ENCODE measurements at regions not wholly inside any gene's neighbourhood (a gene's known extent, or its start where the extent isn't known, plus 50 kb on each side); places are given as distances from the start of the nearest gene placed in this dataset.

GRCh38 chr2:60070196-60070595 is 483.3 kb downstream of the BCL11A start:
- CTCF ChIA-PET, result no interaction called here
- no peaks in the 10 kb centered on the region for H3K36me3 ChIP-seq (ENCODE audit: insufficient read depth, low read length)
- DNase-seq (no peak), ATAC-seq (ENCODE audit: poor library complexity) (no peak)
- H3K9me3 ChIP-seq (ENCODE audit: control insufficient read depth in 1 of 2, insufficient read depth in 1 of 2, low read length in 2 of 2), result no peaks in the 10 kb centered on the region
- Mint-ChIP-seq H3K4me3 (no peak overlapping the region), H3K27ac (no peak overlapping the region), H3K4me1 (ENCODE audit: low read depth) (no peaks in the 10 kb centered on the region), H3K36me3 (ENCODE audit: low read depth) (no peaks in the 10 kb centered on the region), H3K27me3 (no peaks in the 10 kb centered on the region), H3K9me3 (no peaks in the 10 kb centered on the region)
- POLR2A ChIA-PET, result no interaction called here
- no peak overlapping the region for H3K27ac ChIP-seq (ENCODE audit: low read depth in 1 of 2, low read length in 2 of 2)
- H3K4me1 ChIP-seq (ENCODE audit: insufficient read depth, low read length), result no peaks in the 10 kb centered on the region
- intact Hi-C loops (cut with DNase I, micrococcal nuclease), result no loop called here
- no peak for TF ChIP-seq CTCF (IDR thresholded peaks at IDR 0.05)
- H3K27me3 ChIP-seq (ENCODE audit: control insufficient read depth in 1 of 2, insufficient read depth in 2 of 2, low read length in 2 of 2), result no peaks in the 10 kb centered on the region
- H3K4me3 ChIP-seq (ENCODE audit: low read length), result no peak overlapping the region

GRCh38 chr2:60068755-60069154 is 484.7 kb downstream of the BCL11A start:
- no peak for TF ChIP-seq CTCF (IDR thresholded peaks at IDR 0.05)
- CTCF ChIA-PET, result no interaction called here
- Mint-ChIP-seq H3K4me1 (ENCODE audit: low read depth) (no peaks in the 10 kb centered on the region), H3K9me3 (no peaks in the 10 kb centered on the region), H3K36me3 (ENCODE audit: low read depth) (no peaks in the 10 kb centered on the region), H3K27ac (no peak overlapping the region), H3K4me3 (no peak overlapping the region), H3K27me3 (no peaks in the 10 kb centered on the region)
- Histone ChIP-seq H3K9me3 (ENCODE audit: control insufficient read depth in 1 of 2, insufficient read depth in 1 of 2, low read length in 2 of 2) (no peaks in the 10 kb centered on the region), H3K4me1 (ENCODE audit: insufficient read depth, low read length) (no peaks in the 10 kb centered on the region), H3K27me3 (ENCODE audit: control insufficient read depth in 1 of 2, insufficient read depth in 2 of 2, low read length in 2 of 2) (no peaks in the 10 kb centered on the region), H3K4me3 (ENCODE audit: low read length) (no peak overlapping the region), H3K27ac (ENCODE audit: low read depth in 1 of 2, low read length in 2 of 2) (no peak overlapping the region), H3K36me3 (ENCODE audit: insufficient read depth, low read length) (no peaks in the 10 kb centered on the region)
- POLR2A ChIA-PET, result interaction anchor here (0.6 kb wide), 1 partner anchor 122 kb away, joined by 3 read pairs; no protein-coding TSS in a partner anchor
- ATAC-seq (ENCODE audit: poor library complexity) (no peak), DNase-seq (no peak)
- intact Hi-C loops (cut with DNase I, micrococcal nuclease), result no loop called here

- ATAC-seq (ENCODE audit: poor library complexity), result no peak
These were observed 486.4 kb downstream of the BCL11A start for GRCh38 chr2:60067006-60067405.

More at GRCh38 chr2:60067006-60067405, 486.4 kb downstream of the BCL11A start:
- Mint-ChIP-seq H3K27ac (no peak overlapping the region), H3K4me1 (ENCODE audit: low read depth) (no peaks in the 10 kb centered on the region), H3K36me3 (ENCODE audit: low read depth) (no peaks in the 10 kb centered on the region), H3K9me3 (no peaks in the 10 kb centered on the region), H3K4me3 (no peak overlapping the region), H3K27me3 (no peaks in the 10 kb centered on the region)
- Histone ChIP-seq H3K4me1 (ENCODE audit: insufficient read depth, low read length) (no peaks in the 10 kb centered on the region), H3K27ac (ENCODE audit: low read depth in 1 of 2, low read length in 2 of 2) (no peak overlapping the region), H3K36me3 (ENCODE audit: insufficient read depth, low read length) (no peaks in the 10 kb centered on the region), H3K9me3 (ENCODE audit: control insufficient read depth in 1 of 2, insufficient read depth in 1 of 2, low read length in 2 of 2) (no peaks in the 10 kb centered on the region), H3K27me3 (ENCODE audit: control insufficient read depth in 1 of 2, insufficient read depth in 2 of 2, low read length in 2 of 2) (no peaks in the 10 kb centered on the region), H3K4me3 (ENCODE audit: low read length) (no peak overlapping the region)
- ChIA-PET POLR2A (no interaction called here), CTCF (interaction anchor here (1.2 kb wide), 1 partner anchor 21 kb away, joined by 3 read pairs; no protein-coding TSS in a partner anchor)
- intact Hi-C loops (cut with DNase I, micrococcal nuclease), result no loop called here
- DNase-seq, result no peak
- no peak for TF ChIP-seq CTCF (IDR thresholded peaks at IDR 0.05)

All from CD4-positive, alpha-beta T cell (primary cell).